ENCODE measurements at regions not wholly inside any gene's neighbourhood (a gene's known extent, or its start where the extent isn't known, plus 50 kb on each side); places are given as distances from the start of the nearest gene placed in this dataset.
"Not testable (repeated sequence)": the region's sequence is repeated elsewhere in the genome, so short reads cannot be mapped to it uniquely, and the experiment has no call there.

DNA sequence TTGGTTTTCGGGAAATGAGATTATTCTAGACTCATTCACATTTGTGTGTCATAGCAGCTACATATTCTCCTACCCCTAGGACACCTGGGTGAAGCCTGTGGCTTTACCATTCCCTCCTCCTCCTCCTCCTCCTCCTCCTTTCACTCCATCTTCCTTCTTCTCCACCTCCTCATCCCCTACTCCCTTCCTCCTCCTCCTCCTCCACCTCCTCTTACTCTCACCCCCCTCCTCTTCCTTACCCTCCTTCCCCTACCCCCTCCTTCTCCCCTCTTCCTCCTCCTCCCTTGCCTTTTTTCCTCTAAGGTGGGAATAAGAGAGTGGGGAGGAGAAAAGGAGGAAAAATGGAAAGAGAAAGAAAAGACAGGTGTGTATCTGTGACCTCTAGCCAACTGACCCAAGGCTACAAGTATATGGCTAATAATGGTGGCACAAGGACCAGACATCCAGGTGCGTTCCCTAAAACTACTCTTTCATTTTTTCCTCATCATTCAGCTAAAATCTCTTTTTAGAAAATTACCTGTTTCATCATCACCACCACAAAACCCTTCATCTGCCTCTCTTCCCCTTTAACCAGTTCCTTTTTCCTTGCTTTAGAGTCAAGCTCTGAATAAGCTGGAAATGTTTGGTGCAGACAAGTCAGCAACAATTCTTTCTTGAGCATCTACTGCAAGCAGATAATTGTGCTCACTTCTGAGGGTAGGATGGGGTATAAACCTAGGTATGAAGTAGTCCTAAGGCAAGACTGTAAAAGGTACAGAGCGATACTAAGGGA lies 149.8 kb upstream of the FOXN3 start:
- no peak for DNase-seq (ENCODE audit: low read depth, low spot score)

DNA sequence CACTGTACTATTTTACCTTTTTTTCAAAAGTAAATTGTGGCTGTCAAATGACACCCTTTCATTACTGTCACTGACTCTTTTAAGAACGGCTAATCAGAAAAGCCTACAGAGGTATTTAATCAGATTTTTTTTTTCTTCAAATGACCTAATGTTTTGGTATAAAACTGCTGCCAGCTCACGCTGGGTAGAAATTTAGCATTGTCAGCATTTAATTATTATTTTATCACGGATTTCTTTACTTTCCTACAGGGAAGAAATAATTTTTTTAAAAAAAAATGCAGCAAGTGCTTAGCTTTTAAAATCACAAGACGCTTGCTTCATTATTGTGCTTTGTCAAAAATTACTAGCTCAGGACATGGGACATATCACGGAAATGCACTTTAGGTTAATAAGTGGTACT lies 149.1 kb upstream of the FOXN3 start:
- DNase-seq (ENCODE audit: low read depth, low spot score), result no peak

DNA sequence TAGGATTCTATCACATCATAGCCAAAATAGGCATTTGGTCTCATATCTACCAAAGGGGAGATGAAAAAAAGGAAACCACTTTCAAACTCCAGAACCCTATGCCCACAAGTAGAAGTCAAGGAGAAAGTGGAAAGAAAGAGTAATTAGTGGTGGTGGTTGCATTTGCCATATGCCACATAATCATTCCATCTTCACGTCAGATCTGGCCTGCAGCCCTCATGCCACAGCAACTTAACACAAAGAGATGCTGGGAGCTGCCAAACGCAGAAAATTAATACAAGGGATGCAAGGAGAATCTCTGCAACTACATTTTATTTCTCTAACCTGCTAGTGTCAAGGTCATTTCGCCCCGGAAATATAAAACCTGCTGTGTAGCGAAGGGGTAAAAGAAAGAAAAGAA lies 148.6 kb upstream of the FOXN3 start:
- DNase-seq (ENCODE audit: low read depth, low spot score), result no peak

DNA sequence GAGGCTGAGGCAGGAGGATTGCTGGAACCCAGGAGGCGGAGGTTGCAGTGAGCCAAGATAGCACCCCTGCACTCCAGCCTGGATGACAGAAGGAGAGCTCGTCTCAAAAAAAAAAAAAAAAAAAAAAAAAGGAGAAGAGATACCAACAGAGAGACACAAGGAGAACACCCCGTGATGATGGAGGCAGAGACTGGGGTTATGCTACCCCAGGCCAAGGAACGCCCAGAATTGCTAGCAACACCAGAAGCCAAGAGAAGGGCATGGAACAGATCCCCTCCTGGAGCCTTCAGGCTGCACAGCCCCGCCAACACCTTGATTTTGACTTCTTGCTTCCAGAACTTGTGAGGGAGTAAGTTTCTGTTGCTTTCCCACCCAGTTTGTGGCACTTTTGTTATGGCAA lies 148.0 kb upstream of the FOXN3 start:
- DNase-seq (ENCODE audit: low read depth, low spot score), result no peak

DNA sequence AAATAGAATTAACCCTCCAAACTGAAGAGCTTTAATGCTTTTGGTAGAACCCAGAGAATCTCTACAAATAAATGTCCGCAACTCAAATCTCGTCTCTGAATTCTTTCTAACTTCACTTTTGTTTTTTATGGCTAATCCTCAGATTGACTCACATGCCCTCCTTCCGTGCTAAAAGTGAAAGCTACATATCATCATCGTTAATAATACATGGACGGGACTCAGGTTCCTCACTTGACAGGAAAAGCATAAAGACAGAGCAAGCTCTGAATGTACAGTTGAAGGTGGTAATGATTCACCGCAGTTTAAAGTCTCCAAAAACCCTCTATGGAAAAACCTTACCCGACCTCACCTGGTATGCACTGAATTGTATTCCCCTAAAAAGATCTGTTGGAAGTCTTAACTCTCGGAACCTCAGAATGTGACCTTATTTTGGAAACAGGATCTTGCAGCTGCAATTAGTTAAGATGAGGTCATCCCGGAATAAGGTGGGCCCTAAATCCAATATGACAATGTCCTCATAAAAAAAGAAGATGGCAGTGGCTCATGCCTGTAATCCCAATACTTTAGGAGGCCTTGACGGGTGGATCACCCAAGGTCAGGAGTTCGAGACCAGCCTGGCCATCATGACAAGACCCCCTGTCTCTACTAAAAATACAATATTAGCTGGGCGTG lies 147.4 kb upstream of the FOXN3 start:
- no peak for DNase-seq (ENCODE audit: low read depth, low spot score)

DNA sequence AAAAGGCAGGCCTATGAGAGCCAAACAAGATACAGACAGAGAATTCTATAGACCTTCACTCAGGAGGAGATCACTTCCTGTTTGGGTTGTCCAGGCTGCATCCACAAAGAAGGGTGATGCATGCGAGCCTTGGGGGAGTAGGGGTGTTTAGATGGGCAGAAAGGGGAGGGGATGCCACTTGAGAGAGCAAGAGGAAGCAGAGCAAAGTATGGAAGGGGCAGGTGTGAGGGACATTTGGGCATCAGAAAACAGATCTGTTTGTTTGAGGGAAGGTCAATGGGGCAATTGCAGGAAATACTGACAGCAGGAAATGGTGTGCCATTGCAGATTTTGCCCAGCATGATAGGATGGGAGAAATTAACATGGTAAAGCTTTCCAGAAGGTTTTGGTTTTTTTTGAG lies 146.4 kb upstream of the FOXN3 start:
- DNase-seq (ENCODE audit: low read depth, low spot score), result no peak

DNA sequence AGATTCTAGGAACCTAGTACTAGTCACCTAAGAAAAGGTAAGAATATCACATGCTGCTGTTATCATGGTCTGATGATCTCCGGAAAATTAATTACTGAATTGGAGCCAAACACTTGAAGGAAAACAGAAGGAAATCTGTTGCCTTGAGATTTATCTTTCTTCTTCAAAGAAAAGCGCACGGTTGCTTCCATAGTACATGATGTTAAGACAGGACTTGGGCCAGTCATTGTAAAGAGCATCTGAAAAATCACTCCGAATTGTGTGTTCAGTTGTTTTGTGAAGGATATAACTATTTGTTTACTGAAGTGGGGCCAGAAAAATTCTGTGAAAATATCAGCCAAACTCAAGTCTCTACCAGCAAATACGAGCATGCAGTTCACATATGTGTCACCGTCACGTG lies 134.9 kb upstream of the FOXN3 start:
- DNase-seq (ENCODE audit: low read depth, low spot score), result no peak

DNA sequence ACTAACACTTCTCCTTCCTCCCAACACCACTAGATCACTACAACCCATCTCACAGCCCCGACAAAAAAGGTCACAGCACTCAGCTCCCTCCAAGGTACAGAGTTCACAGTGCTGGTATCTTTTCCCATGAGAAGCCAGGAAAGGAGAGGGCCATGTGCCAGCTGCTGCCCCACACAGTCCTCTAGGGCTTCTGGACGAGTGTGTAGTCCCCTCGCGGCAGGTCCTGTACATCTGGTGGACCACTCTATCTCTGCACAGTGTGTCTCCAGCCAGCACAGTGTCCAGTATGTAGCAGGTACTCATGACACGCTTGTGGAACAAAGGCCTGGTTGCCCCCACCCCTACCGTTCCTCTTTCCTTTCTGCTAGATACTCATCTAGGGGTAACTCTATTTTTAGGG lies 134.4 kb upstream of the FOXN3 start:
- DNase-seq (ENCODE audit: low read depth, low spot score), result no peak

DNA sequence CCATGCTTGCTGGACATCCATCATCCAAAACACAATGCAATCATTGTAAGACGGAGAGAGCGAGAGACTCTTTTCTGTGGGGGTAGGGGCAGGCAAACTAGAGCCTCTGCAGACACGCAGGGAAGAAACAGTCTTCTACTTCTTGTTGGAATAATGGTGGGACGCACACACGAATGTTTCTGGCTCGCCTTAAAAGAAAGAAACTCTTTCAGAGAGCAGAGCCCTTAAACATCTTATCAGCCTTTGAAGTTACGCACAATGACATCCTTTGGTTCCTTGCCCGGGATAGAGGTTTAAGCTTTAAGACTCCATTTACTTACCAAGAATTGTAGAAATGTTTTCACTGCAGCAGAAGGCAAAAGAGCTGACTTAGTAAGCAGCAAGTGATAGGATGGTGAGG lies 133.8 kb upstream of the FOXN3 start:
- DNase-seq (ENCODE audit: low read depth, low spot score), result no peak

DNA sequence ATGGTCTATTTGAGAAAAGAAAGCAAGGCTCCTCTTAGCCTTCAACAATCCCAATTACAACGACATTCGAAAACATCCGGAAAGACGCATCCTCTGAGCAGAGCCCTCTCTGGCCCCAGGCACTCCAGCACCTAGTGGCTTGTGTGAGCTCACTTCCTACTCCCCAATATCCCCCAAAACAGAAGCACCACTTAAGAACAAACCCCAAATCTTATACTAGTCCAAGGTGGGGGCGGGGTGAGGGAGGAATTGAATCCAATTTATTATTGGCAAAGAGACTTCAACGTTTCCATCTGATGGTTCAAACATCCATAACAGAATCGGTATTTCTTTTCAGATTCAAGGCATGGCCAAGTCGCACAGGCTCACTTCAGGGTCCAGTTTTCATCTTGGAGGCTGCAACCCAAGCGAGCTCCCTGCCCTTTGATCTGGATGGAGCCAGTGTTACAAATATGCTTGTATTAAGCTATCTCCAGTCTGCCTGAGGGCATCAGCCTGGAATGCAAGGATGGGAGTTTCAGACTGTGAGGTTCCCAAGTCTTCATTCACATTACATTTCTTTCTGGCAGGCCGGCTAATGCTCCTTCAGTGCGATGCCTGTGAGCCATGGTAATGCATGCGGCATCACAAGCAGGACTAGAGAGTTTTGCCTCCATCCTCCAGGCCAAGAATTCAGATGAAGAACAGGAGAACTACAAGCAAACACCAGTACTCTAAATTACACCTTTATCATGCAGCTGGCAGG lies 132.5 kb upstream of the FOXN3 start:
- no peak for DNase-seq (ENCODE audit: low read depth, low spot score)

DNA sequence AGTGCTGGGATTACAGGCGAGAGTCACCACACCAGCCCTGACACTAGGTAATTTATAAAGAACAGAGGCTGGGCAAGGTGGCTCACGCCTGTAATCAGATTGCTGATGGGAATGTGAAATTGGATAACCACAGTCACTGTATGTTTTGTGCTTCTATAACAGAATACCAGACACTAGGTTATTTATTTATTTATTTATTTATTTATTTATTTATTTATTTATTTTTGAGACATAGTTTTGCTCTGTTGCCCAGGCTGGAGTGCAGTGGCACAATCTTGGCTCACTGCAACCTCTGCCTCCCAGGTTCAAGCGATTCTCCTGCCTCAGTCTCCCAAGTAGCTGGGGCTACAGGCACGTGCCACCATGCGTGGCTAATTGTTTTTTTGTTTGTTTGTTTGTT lies 130.0 kb upstream of the FOXN3 start:
- DNase-seq (ENCODE audit: low read depth, low spot score), result not testable (repeated sequence)

DNA sequence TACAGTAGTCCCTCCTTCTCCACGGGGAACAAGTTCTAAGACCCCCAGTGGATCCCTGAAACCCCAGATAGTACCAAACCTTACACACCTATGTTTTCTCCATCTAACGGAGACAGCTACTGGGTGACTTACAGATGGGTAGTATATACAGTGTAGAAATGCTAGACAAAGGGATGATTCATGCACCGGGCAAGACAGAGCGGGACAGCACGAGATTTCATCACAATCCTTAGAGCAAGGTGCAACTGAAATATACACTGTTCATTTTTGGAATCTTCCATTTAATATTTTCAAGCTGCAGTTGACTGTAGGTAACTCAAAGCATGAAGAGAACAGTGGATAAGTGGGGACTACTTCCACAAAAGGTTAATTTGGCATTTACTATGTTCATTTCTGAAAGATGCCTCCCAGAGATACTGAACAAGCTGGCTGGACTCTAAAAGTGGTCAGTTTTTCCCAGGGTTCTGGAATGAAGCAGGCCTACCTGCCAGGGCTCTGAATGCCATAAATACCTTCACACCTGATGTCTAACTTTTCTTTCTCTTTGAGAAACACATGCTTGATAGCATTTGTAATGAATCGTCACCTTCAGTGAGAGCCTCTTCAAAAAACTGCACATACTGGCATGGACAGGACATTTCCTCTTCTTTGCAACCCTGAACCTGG lies 127.7 kb upstream of the FOXN3 start:
- no peak for DNase-seq (ENCODE audit: low read depth, low spot score)

DNA sequence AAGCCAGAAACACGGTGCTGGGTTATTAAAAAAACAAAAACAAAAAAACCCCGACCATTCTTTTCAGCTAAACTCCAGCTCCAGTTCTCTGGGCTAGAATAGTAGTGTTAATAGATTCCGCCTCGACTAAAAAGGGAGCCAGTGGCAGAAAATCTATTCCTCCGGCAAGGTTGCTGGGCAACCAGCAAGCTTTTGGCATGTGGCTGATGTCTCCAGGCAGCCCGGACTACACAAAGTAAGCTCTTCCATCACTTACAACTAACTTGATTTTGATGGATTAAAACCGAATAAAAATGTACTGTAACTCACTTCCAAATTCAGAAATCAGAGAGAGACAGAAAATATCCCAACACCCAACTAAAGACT lies 126.4 kb upstream of the FOXN3 start:
- DNase-seq (ENCODE audit: low read depth, low spot score), result no peak

DNA sequence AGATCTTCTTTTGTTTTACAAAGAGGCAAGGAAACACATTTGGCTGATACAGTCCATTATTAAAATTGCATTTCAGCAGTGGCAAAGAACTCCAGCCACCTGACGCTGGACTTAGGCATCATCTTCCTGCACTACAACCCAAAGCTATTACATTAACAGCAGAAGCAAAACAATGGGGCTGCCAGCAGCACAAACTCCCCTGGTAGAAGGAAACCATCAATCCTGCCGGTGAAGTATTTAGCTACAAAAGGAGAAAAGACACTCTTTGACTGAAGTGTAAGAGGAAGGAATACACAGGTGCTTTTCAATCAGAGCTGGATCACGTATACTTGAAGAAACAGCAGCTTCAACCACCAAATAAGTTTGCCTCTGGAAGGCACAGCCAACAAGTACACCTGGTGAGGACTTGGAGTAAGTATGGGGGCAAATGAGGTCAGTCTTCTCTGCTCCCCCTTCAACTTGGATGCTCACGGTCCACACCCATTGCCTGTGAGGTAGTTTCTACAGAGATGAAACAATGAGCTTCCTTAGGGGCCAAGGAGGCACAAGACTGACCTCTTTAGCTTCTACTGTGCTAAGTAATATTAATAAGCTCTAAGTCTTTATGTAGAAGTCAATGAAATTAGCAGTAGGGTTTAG lies 125.9 kb upstream of the FOXN3 start:
- no peak for DNase-seq (ENCODE audit: low read depth, low spot score)

DNA sequence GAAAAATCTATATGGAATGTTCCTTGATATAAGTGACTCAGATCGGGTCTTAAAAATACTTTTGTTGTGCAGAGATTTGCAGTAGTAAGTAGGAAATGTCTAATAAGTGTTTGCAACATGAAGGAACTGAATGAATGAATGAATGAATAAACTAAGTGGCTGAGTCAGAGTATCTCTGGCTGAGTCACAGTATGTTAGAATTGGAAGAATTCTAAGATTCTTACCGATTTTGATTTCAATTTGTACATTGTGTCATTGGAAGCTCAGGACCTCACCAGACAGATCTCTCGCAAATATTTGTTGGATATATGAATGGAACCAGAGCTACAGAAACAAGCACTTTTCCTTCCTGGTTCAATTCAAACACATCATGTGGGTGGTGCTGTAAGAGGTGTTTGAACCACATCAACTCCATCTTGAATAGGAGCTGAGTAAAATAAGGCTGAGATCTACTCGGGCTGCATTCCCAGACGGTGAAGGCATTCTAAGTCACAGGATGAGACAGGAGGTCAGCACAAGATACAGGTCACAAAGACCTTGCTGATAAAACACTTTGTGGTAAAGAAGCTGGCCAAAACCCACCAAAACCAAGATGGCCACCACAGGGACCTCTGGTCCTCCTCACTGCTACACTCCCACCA lies 123.9 kb upstream of the FOXN3 start:
- DNase-seq (ENCODE audit: low read depth, low spot score), result no peak

DNA sequence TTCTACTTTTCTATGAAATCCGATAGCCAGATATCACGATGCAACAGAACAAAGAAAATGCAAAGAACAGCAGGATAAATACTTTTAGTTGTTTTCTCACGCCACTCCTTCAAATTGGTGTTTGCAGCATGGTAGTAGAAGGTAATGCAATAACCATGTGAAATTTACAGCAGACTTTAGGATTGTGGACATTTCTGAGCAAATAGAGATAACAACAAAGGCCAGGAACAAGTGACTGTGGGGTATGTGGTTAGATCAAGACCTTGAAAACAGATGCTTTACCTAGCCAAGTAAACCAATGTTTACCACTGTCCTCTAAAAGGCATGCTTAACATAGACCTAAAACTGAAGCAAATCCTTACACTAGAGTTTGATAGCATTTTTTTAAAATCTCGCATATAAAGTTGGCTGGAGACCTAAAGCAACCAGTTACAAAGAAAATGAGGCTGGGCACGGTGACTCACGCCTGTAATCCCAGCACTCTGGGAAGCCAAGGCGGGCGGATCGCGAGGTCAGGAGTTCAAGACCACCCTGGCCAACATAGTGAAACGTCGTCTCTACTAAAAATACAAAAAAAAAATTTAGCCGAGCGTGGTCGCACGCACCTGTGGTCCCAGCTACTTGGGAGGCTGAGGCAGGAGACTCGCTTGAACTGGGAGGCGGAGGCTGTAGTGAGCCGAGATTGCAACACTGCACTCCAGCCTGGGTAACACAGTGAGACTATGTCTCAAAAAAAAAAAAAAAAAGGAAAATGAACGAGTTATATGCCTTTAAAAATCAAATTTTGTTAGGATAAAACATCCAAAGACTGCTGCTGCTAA lies 123.2 kb upstream of the FOXN3 start:
- no peak for DNase-seq (ENCODE audit: low read depth, low spot score)

DNA sequence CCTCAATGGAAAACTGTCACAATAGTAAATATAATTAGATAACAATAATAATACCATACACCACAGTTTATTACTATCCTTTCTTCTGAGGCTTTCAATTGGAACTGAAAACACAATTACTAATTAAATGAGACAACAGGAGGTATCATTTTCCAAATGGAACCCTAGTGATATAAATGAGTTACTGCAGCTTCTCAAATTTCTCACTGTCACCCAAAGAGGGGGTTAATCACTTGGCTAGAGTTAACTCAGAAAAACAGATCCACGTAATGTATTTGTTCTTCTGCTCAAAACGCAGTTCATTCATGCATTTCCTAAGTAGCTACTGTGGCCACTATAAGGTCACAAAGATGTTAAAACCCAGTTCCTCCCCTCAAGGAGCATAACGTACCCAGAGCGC lies 120.9 kb upstream of the FOXN3 start:
- DNase-seq (ENCODE audit: low read depth, low spot score), result no peak

DNA sequence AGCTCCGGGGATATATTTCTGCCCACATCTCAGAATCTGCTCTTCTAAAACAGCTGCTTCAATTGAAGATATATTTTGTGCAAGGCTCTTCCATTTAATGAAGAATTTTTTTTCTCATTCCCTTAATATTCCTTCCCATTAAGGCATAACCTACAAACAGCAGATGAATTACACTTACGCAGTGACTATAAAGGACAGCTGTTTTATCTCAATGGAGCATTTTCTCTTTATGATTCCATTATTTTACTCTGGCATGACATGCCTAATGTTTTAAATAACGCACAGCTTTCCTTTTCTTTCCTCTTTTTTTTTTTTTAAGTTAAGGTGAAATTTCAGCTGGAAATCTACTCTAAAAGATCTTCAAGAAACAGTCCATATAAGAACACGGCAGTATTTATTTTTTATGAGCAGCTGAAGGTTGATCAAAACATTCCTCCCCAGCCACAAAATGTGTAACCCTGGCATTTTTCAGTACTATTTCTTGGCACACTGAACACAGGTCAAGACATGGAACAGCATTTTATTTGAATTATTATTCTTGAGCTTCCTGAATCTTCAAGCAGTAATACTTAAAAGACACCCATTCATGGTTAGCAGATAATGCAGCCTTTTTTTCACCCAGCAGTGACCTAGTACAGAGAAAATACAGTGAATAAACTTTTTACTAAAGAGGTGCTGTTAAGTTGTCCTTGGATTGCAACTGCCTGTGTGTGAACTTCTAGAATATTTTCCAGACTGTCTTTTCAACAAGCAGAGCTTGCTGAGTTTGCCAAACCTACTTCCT lies 118.1 kb upstream of the FOXN3 start:
- no peak for DNase-seq (ENCODE audit: low read depth, low spot score)

DNA sequence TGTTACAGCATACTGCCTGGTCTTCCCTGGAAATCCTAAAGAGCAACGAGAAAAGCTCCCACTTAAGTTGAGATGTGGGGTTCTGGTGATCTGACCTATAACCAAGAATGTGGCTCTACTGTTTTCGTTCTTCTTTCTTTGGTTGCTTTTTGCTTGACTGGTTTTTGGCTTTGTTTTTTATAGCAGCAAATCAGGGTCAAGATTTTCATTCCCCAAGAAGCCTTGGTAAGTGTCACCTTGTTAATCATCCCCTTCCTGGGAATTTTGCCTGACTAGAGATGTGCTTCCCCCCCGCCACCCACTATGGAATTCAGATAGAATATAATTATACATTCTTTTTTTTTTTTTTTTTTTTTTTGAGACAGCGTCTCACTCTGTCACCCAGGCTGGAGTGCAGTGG lies 116.7 kb upstream of the FOXN3 start:
- DNase-seq (ENCODE audit: low read depth, low spot score), result no peak

DNA sequence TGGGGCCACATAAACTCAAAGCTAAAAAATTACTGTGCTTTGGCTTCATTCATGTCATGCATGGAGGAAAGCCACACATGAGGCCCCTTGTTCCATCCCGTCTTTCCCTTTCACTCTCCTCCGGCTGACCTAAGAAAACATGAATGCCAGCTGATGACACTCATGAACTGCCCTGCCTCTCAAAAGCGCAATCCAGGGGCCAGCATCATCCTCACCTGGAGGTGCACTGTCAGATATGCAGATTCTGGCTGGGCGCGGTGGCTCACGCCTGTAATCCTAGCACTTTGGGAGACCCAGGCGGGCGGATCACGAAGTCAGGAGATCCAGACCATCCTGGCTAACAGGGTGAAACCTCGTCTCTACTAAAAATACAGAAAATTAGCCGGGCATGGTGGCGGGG lies 116.1 kb upstream of the FOXN3 start:
- no peak for DNase-seq (ENCODE audit: low read depth, low spot score)
